Gastroesophageal sphincter (tissue), 4 donors: ENCODE measurements at regions not wholly inside any gene's neighbourhood (a gene's known extent, or its start where the extent isn't known, plus 50 kb on each side); places are given as distances from the start of the nearest gene placed in this dataset.

ENCODE experiments used
- ATAC-seq: fragments of 150-250 bp; one replicate; pipeline ENCODE4 v1.9.1; 2016; ENCODE audit warnings: mild to moderate bottlenecking, moderate library complexity
- H3K27ac ChIP-seq, 4 donors: fragments of 200-600 bp; sonication (generic) in 3 of 4; 1 replicate in 3 of 4; 2 replicates in 1 of 4; pipeline ENCODE4 v1.5.1; 2016 to 2019
- H3K27me3 ChIP-seq: fragments of 200-600 bp; sonication (generic); one replicate; pipeline ENCODE4 v1.5.1; 2019
- H3K36me3 ChIP-seq, 2 donors: fragments of 200-600 bp; sonication (generic); one replicate each; pipeline ENCODE4 v1.5.1; 2019; ENCODE audit warnings: control low read depth in 1 of 2
- H3K4me1 ChIP-seq, 3 donors: fragments of 200-600 bp; sonication (generic); 1 replicate in 2 of 3; 2 replicates in 1 of 3; pipeline ENCODE4 v1.5.1; 2016 to 2019; ENCODE audit warnings: control low read depth in 2 of 3
- H3K4me3 ChIP-seq, 2 donors: fragments of 200-600 bp; sonication (generic); one replicate each; pipeline ENCODE4 v1.5.1; 2019; ENCODE audit warnings: mild to moderate bottlenecking in 1 of 2, moderate library complexity in 1 of 2
- H3K9me3 ChIP-seq, 3 donors: fragments of 200-600 bp; sonication (generic); one replicate each; pipeline ENCODE4 v1.5.1; 2017 to 2019; ENCODE audit warnings: control low read depth in 2 of 3
- EP300 ChIP-seq: sonication (generic); formaldehyde crosslinking; IDR thresholded peaks from one replicate; pipeline ENCODE4 v1.6.1; 2017; ENCODE audit warnings: antibody characterized with exemption, mild to moderate bottlenecking
- POLR2A ChIP-seq, 2 donors: fragments of 450-650 bp; IDR thresholded peaks; one replicate each; pipeline ENCODE4 v1.6.1; 2017; ENCODE audit warnings: antibody characterized with exemption in 2 of 2, mild to moderate bottlenecking in 2 of 2, moderate library complexity in 1 of 2
- POLR2AphosphoS5 ChIP-seq: sonication (generic); formaldehyde crosslinking; IDR thresholded peaks from one replicate; pipeline ENCODE4 v1.6.1; 2017; ENCODE audit warnings: antibody characterized with exemption
- WGBS, 2 donors: methylation state at CpG; one replicate each; pipeline ENCODE4 v1.1.5; 2018; ENCODE audit warnings: low coverage in 1 of 2; 5-methylcytosine and 5-hydroxymethylcytosine counted together
- TF ChIP-seq, protein P1 (sequence below), 4 experiments: fragments of 200-600 bp in 2 of 4; fragments of 450-650 bp in 2 of 4; sonication (generic) in 1 of 4; IDR thresholded peaks; one replicate each; pipeline ENCODE4 v1.5.1; 2017 to 2019; ENCODE audit warnings: antibody characterized with exemption in 4 of 4, mild to moderate bottlenecking in 2 of 4, moderate library complexity in 2 of 4

- H3K4me1 ChIP-seq, result no peaks in the 10 kb centered on the region
- no peaks in the 10 kb centered on the region for H3K27me3 ChIP-seq
- no peak for TF ChIP-seq POLR2A (IDR thresholded peaks at IDR 0.05)
- TF ChIP-seq EP300, result no peak
- no peak for TF ChIP-seq POLR2AphosphoS5
- TF ChIP-seq, protein P1, sequence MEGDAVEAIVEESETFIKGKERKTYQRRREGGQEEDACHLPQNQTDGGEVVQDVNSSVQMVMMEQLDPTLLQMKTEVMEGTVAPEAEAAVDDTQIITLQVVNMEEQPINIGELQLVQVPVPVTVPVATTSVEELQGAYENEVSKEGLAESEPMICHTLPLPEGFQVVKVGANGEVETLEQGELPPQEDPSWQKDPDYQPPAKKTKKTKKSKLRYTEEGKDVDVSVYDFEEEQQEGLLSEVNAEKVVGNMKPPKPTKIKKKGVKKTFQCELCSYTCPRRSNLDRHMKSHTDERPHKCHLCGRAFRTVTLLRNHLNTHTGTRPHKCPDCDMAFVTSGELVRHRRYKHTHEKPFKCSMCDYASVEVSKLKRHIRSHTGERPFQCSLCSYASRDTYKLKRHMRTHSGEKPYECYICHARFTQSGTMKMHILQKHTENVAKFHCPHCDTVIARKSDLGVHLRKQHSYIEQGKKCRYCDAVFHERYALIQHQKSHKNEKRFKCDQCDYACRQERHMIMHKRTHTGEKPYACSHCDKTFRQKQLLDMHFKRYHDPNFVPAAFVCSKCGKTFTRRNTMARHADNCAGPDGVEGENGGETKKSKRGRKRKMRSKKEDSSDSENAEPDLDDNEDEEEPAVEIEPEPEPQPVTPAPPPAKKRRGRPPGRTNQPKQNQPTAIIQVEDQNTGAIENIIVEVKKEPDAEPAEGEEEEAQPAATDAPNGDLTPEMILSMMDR (IDR thresholded peaks at IDR 0.05), result no peak
- WGBS, 2 donors, result 79 to 92% methylated on average over 2 of the region's 2 CpGs
- ATAC-seq, result no peak
- no peak overlapping the region for H3K4me3 ChIP-seq
- H3K36me3 ChIP-seq, result no peaks in the 10 kb centered on the region
- H3K27ac ChIP-seq, result no peak overlapping the region
- no peaks in the 10 kb centered on the region for H3K9me3 ChIP-seq
Observed at GRCh38 chr6:91137286-91137685, 550.4 kb upstream of the MAP3K7 start.

- no peaks in the 10 kb centered on the region for H3K4me1 ChIP-seq
- no peak overlapping the region for H3K4me3 ChIP-seq
- H3K36me3 ChIP-seq, result no peaks in the 10 kb centered on the region
- ATAC-seq, result no peak
- no peaks in the 10 kb centered on the region for H3K9me3 ChIP-seq
- no peak overlapping the region for H3K27ac ChIP-seq
- TF ChIP-seq POLR2AphosphoS5, result no peak
- TF ChIP-seq, protein P1 (IDR thresholded peaks at IDR 0.05), result no peak
- TF ChIP-seq POLR2A (IDR thresholded peaks at IDR 0.05), result no peak
- TF ChIP-seq EP300, result no peak
- WGBS, 2 donors, result 78 to 82% methylated on average over 2 of the region's 2 CpGs
- H3K27me3 ChIP-seq, result no peaks in the 10 kb centered on the region
Observed at GRCh38 chr6:91135406-91136103, 548.7 kb upstream of the MAP3K7 start.

- Histone ChIP-seq H3K4me1 (no peaks in the 10 kb centered on the region), H3K27me3 (no peaks in the 10 kb centered on the region), H3K27ac (no peak overlapping the region), H3K4me3 (no peak overlapping the region), H3K36me3 (no peaks in the 10 kb centered on the region), H3K9me3 (no peaks in the 10 kb centered on the region)
- ATAC-seq, result no peak
- 50 to 64% methylated on average over 2 to 3 of the region's 3 CpGs for WGBS, 2 donors
- no peak for TF ChIP-seq EP300
- TF ChIP-seq POLR2AphosphoS5, result no peak
- no peak for TF ChIP-seq POLR2A (IDR thresholded peaks at IDR 0.05)
- TF ChIP-seq, protein P1 (IDR thresholded peaks at IDR 0.05), result no peak
Observed at GRCh38 chr6:91132461-91132860, 545.6 kb upstream of the MAP3K7 start.

DNA sequence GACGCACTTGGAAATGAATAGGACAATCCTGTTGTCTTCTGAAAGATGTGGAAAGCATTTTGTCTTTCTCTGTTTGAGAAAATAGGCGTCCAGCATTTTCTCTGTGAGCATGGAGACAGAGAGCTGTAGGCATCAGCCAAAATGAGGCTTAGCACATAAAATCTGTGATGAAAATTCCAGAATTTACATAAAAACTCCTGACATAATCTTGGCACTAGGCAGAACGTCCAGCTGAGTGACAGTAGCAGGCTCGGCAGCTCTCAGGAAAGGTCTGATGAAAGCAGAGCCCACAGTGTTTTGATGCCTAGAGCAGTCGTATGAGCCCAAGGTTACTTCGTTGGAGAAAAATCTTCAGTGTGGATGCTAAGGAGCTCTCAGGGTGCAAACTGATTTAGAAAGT is 543.3 kb upstream of the MAP3K7 start:
- 25 to 60% methylated on average over 3 to 6 of the region's 6 CpGs for whole genome bisulfite sequencing, 2 donors
- ATAC-seq, result no peak
- H3K9me3 ChIP-seq, result peaks cover 0 to 6% (median 0%) of the 10 kb centered on the region in 3 donors

DNA sequence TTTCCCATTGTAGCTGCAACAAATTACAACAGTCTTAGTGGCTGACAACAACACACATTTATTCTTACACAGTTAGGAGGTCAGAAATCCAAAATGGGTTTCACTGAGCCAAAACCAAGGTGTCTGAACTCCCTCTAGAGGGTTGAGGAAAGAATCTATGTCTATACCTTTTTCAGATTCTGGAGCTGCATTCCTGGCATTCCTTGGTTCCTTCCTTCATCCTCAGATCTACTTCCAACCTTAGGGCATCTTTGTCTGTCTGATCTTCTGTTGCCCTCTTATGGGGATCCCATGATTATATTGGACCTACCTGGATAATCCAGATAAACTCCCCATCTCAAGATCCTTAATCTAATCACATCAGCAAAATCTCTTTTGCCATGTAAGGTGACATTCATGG is 540.9 kb upstream of the MAP3K7 start:
- peaks cover 0 to 6% (median 0%) of the 10 kb centered on the region in 3 donors for H3K9me3 ChIP-seq
- ATAC-seq, result no peak
- no peak overlapping the region for H3K27ac ChIP-seq
- TF ChIP-seq POLR2AphosphoS5 (no peak), EP300 (no peak), POLR2A (IDR thresholded peaks at IDR 0.05) (no peak)
- TF ChIP-seq, protein P1 (IDR thresholded peaks at IDR 0.05), result no peak
- H3K4me1 ChIP-seq, result no peaks in the 10 kb centered on the region
- no peaks in the 10 kb centered on the region for H3K27me3 ChIP-seq
- H3K36me3 ChIP-seq, result no peaks in the 10 kb centered on the region
- H3K4me3 ChIP-seq, result no peak overlapping the region

More for the DNA sequence above, 543.3 kb upstream of the MAP3K7 start:
- no peaks in the 10 kb centered on the region for H3K27me3 ChIP-seq
- no peak for TF ChIP-seq POLR2A (IDR thresholded peaks at IDR 0.05)
- TF ChIP-seq EP300, result no peak
- no peak for TF ChIP-seq POLR2AphosphoS5
- TF ChIP-seq, protein P1 (IDR thresholded peaks at IDR 0.05), result no peak
- H3K4me3 ChIP-seq, result no peak overlapping the region
- no peak overlapping the region for H3K27ac ChIP-seq
- no peaks in the 10 kb centered on the region for H3K4me1 ChIP-seq
- no peaks in the 10 kb centered on the region for H3K36me3 ChIP-seq
